Breast epithelium (tissue), 4 donors: ENCODE measurements at regions not wholly inside any gene's neighbourhood (a gene's known extent, or its start where the extent isn't known, plus 50 kb on each side); places are given as distances from the start of the nearest gene placed in this dataset.

ENCODE experiments used
- DNase-seq, 2 donors: peaks; one replicate each; pipeline ENCODE4 v3.0.0-alpha.2; 2019; ENCODE audit warnings: low spot score in 2 of 2
- H3K27ac ChIP-seq, 2 donors: fragments of 200-600 bp; sonication (generic) in 1 of 2; one replicate each; pipeline ENCODE4 v1.5.1; 2016 to 2019; ENCODE audit warnings: mild to moderate bottlenecking in 1 of 2
- H3K27me3 ChIP-seq, 2 donors: fragments of 200-600 bp; sonication (generic) in 1 of 2; one replicate each; pipeline versions ENCODE4 v1.5.1 to v1.6.0; 2017 to 2019; ENCODE audit warnings: control low read depth in 1 of 2, mild to moderate bottlenecking in 1 of 2
- H3K36me3 ChIP-seq: fragments of 200-600 bp; one replicate; pipeline ENCODE4 v1.5.1; 2019
- H3K4me1 ChIP-seq, 2 donors: fragments of 200-600 bp; sonication (generic); one replicate each; pipeline ENCODE4 v1.5.1; 2016 to 2019; ENCODE audit warnings: control low read depth in 1 of 2
- H3K4me3 ChIP-seq, 3 donors: fragments of 200-600 bp; sonication (generic); 1 replicate in 2 of 3; 2 replicates in 1 of 3; pipeline ENCODE4 v1.5.1; 2016 to 2019; ENCODE audit warnings: mild to moderate bottlenecking in 3 of 3, moderate library complexity in 2 of 3
- H3K9me3 ChIP-seq, 2 donors: fragments of 200-600 bp; sonication (generic) in 1 of 2; one replicate each; pipeline ENCODE4 v1.5.1; 2016 to 2019; ENCODE audit warnings: control low read depth in 1 of 2
- POLR2A ChIP-seq: fragments of 450-650 bp; IDR thresholded peaks from one replicate; pipeline ENCODE4 v1.6.1; 2016; ENCODE audit warnings: antibody characterized with exemption, mild to moderate bottlenecking, moderate library complexity
- POLR2AphosphoS5 ChIP-seq, 3 donors: sonication (generic); formaldehyde crosslinking; IDR thresholded peaks; one replicate each; pipeline ENCODE4 v1.6.1; 2017; ENCODE audit warnings: antibody characterized with exemption in 3 of 3
- intact Hi-C: fragments of 100-400 bp; cut with DNase I; formaldehyde crosslinking; loops from one replicate; pipeline ENCODE4 v1.15.1; 2023; ENCODE audit warnings: low total_unique reads
- TF ChIP-seq, protein P1 (sequence below), 3 donors: fragments of 450-650 bp; IDR thresholded peaks; one replicate each; pipeline ENCODE4 v1.5.1; 2016 to 2017; ENCODE audit warnings: antibody characterized with exemption in 3 of 3, mild to moderate bottlenecking in 3 of 3, moderate library complexity in 3 of 3

DNA sequence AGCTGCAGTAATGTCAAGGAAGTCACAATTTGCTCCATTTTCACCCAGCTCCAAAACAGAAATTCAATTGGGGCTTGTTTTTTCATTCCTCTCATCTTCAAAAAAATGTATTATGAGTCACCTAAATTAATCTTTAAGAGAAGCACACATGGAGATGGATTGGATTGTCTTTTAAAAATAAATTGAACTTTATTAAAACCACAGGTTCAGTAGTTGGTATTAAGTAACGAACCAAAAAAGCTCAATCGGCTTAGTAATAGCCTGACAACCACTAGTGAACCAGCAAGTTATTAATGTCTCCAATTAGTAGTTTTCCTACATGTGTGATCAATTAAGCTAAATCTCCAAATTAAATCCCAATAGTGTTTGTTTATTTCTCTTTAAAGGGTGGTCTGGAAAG lies 283.5 kb upstream of the GIMD1 start:
- Histone ChIP-seq H3K36me3 (no peaks in the 10 kb centered on the region), H3K4me3 (no peak overlapping the region), H3K4me1 (no peaks in the 10 kb centered on the region), H3K9me3 (no peaks in the 10 kb centered on the region), H3K27me3 (no peaks in the 10 kb centered on the region), H3K27ac (no peak overlapping the region)
- no peak for DNase-seq
- no peak for TF ChIP-seq POLR2A
- TF ChIP-seq, protein P1, sequence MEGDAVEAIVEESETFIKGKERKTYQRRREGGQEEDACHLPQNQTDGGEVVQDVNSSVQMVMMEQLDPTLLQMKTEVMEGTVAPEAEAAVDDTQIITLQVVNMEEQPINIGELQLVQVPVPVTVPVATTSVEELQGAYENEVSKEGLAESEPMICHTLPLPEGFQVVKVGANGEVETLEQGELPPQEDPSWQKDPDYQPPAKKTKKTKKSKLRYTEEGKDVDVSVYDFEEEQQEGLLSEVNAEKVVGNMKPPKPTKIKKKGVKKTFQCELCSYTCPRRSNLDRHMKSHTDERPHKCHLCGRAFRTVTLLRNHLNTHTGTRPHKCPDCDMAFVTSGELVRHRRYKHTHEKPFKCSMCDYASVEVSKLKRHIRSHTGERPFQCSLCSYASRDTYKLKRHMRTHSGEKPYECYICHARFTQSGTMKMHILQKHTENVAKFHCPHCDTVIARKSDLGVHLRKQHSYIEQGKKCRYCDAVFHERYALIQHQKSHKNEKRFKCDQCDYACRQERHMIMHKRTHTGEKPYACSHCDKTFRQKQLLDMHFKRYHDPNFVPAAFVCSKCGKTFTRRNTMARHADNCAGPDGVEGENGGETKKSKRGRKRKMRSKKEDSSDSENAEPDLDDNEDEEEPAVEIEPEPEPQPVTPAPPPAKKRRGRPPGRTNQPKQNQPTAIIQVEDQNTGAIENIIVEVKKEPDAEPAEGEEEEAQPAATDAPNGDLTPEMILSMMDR (IDR thresholded peaks at IDR 0.05) = no peak
- intact Hi-C loops = no loop called here

DNA sequence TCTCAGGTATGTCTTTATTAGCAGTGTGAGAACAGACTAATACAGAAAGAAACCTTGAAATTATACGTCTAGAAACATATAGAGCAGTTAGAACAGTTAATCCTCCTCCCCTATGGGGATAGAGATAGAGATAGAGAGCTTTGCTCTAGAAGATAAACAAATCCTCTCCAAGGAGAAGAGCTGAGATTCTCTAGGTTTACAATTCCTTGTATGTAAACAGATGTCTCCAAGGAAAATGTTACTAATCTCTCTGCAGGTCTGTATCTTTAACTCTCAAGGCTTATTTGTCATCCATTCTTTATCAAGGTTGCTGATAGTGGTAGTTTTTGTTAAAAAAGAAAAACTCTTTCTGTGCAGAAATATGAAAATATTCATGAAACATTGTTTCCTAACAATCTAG lies 282.1 kb upstream of the GIMD1 start:
- Histone ChIP-seq H3K27ac (no peak overlapping the region), H3K9me3 (no peaks in the 10 kb centered on the region), H3K27me3 (no peaks in the 10 kb centered on the region), H3K4me1 (no peaks in the 10 kb centered on the region), H3K4me3 (no peak overlapping the region), H3K36me3 (no peaks in the 10 kb centered on the region)
- intact Hi-C loops = no loop called here
- TF ChIP-seq, protein P1 (IDR thresholded peaks at IDR 0.05) = no peak
- no peak for TF ChIP-seq POLR2A
- TF ChIP-seq POLR2AphosphoS5 (IDR thresholded peaks at IDR 0.05) = no peak
- DNase-seq = no peak

DNA sequence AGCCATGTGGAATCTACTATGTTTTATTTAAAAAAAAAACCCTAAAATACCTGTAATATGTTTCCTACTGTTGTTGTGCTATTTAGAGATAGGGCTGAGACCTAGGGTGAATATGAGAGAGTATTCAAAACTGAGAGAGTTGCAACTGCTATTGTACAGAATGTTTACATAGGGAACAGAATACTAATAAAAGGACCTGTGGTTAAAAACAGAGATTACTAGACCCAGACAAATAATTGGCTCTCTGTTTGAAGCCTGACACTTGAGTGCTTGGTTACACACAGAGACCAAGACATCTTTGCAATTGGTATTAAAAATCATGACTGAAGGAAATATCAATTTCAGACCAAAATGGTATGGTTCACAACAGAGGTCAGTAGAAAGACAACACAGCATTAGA lies 278.9 kb upstream of the GIMD1 start:
- TF ChIP-seq, protein P1 (IDR thresholded peaks at IDR 0.05) = no peak
- TF ChIP-seq POLR2A (no peak), POLR2AphosphoS5 (IDR thresholded peaks at IDR 0.05) (no peak)
- Histone ChIP-seq H3K27ac (no peak overlapping the region), H3K27me3 (no peaks in the 10 kb centered on the region), H3K36me3 (no peaks in the 10 kb centered on the region), H3K9me3 (no peaks in the 10 kb centered on the region), H3K4me3 (no peak overlapping the region), H3K4me1 (no peaks in the 10 kb centered on the region)
- DNase-seq = no peak
- intact Hi-C loops = loop anchor here (10.0 kb wide), 1 partner anchor 133 kb away; no protein-coding TSS in a partner anchor

DNA sequence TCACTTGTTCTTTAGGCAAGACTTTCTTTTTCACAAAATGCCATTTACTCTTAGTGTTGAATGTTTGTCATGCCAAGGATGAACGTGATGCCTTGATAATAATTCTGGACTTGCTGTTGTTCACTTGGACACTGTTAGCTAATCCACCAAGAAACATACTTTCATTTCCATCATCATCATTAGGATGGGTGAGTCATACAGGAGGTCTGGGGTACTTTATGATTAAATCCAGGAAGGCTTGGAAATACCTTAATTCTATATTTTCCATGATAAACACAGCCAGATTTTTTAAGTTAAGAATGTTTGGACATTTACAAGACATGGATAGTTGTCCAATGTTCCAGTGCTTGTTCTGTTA lies 260.7 kb upstream of the GIMD1 start:
- no peaks in the 10 kb centered on the region for H3K9me3 ChIP-seq
- H3K27ac ChIP-seq = no peak overlapping the region
- no peaks in the 10 kb centered on the region for H3K4me1 ChIP-seq
- no peak overlapping the region for H3K4me3 ChIP-seq
- no peak for DNase-seq
- intact Hi-C loops = no loop called here
- no peaks in the 10 kb centered on the region for H3K27me3 ChIP-seq
- H3K36me3 ChIP-seq = no peaks in the 10 kb centered on the region
- TF ChIP-seq, protein P1 (IDR thresholded peaks at IDR 0.05) = no peak
- TF ChIP-seq POLR2A (no peak), POLR2AphosphoS5 (IDR thresholded peaks at IDR 0.05) (no peak)

DNA sequence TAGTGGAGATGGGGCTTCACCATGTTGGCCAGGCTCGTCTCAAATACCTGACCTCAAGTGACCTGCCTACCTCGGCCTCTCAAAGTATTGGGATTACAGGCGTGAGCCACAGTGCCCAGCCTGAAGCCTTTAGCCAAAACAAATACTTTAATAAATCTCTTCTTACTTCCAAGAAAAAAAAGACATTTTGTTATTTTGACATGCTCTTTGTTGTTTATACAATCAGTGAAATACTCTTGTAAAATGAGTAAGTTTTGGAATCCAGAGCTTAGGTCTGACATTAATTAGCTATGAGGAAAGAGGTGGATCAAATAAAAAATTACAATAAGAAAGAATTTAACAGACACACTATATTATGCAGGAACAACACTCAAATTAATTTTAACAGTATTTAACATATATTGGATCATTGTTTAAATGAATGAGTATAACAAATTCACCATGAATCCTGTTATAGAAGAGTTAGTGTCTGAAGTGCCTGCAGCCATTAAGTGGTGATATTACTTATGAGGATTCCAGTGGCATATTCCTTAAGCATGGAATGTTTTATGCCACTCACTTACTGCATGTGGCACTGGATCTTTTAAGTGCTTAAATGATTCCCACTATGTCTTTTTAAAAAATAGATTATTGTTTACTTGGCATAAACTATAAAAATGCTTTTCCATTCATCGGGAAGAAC lies 260.1 kb upstream of the GIMD1 start:
- H3K27ac ChIP-seq = no peak overlapping the region
- H3K4me1 ChIP-seq = no peaks in the 10 kb centered on the region
- H3K27me3 ChIP-seq = no peaks in the 10 kb centered on the region
- H3K9me3 ChIP-seq = no peaks in the 10 kb centered on the region
- TF ChIP-seq, protein P1 (IDR thresholded peaks at IDR 0.05) = no peak
- TF ChIP-seq POLR2AphosphoS5 (IDR thresholded peaks at IDR 0.05) = no peak
- TF ChIP-seq POLR2A = no peak
- intact Hi-C loops = no loop called here
- H3K4me3 ChIP-seq = no peak overlapping the region
- H3K36me3 ChIP-seq = no peaks in the 10 kb centered on the region
- DNase-seq = no peak
